ENCODE measurements at regions not wholly inside any gene's neighbourhood (a gene's known extent, or its start where the extent isn't known, plus 50 kb on each side); places are given as distances from the start of the nearest gene placed in this dataset.

GRCh38 chrX:4579999-4580398 is 866.5 kb upstream of the PRKX start:
- TF ChIP-seq CTCF (IDR thresholded peaks at IDR 0.05) = no peak
- no peak for TF ChIP-seq POLR2A (IDR thresholded peaks at IDR 0.05)
- Histone ChIP-seq H3K9me3 (no peaks in the 10 kb centered on the region), H3K27me3 (no peaks in the 10 kb centered on the region), H3K4me1 (no peaks in the 10 kb centered on the region), H3K4me3 (no peak overlapping the region), H3K27ac (no peak overlapping the region), H3K36me3 (no peaks in the 10 kb centered on the region)
- no peak for DNase-seq

- no peaks in the 10 kb centered on the region for H3K27me3 ChIP-seq
- H3K9me3 ChIP-seq = no peaks in the 10 kb centered on the region
- H3K27ac ChIP-seq = no peak overlapping the region
- no peak for TF ChIP-seq CTCF (IDR thresholded peaks at IDR 0.05)
- no peak for TF ChIP-seq POLR2A (IDR thresholded peaks at IDR 0.05)
- no peak for DNase-seq
- no peak overlapping the region for H3K4me3 ChIP-seq
- H3K4me1 ChIP-seq = no peaks in the 10 kb centered on the region
- no peaks in the 10 kb centered on the region for H3K36me3 ChIP-seq
Measured at GRCh38 chrX:4579480-4579879, 866.0 kb upstream of the PRKX start.

GRCh38 chrX:4572691-4573090 is 859.2 kb upstream of the PRKX start:
- Histone ChIP-seq H3K9me3 (no peaks in the 10 kb centered on the region), H3K4me1 (no peaks in the 10 kb centered on the region), H3K36me3 (no peaks in the 10 kb centered on the region), H3K27ac (no peak overlapping the region), H3K4me3 (no peak overlapping the region), H3K27me3 (no peaks in the 10 kb centered on the region)
- TF ChIP-seq CTCF (IDR thresholded peaks at IDR 0.05) (no peak), POLR2A (IDR thresholded peaks at IDR 0.05) (no peak)
- DNase-seq = no peak

- H3K4me1 ChIP-seq = no peaks in the 10 kb centered on the region
- no peak overlapping the region for H3K4me3 ChIP-seq
- no peaks in the 10 kb centered on the region for H3K27me3 ChIP-seq
- no peaks in the 10 kb centered on the region for H3K9me3 ChIP-seq
- H3K36me3 ChIP-seq = no peaks in the 10 kb centered on the region
- DNase-seq = no peak
- no peak overlapping the region for H3K27ac ChIP-seq
- no peak for TF ChIP-seq CTCF (IDR thresholded peaks at IDR 0.05)
- no peak for TF ChIP-seq POLR2A (IDR thresholded peaks at IDR 0.05)
Measured at GRCh38 chrX:4570151-4570550, 856.7 kb upstream of the PRKX start.

- TF ChIP-seq CTCF (IDR thresholded peaks at IDR 0.05) (no peak), POLR2A (IDR thresholded peaks at IDR 0.05) (no peak)
- no peak overlapping the region for H3K27ac ChIP-seq
- no peaks in the 10 kb centered on the region for H3K36me3 ChIP-seq
- DNase-seq = no peak
- H3K4me3 ChIP-seq = no peak overlapping the region
- no peaks in the 10 kb centered on the region for H3K9me3 ChIP-seq
- no peaks in the 10 kb centered on the region for H3K27me3 ChIP-seq
- H3K4me1 ChIP-seq = no peaks in the 10 kb centered on the region
Measured at GRCh38 chrX:4560192-4560591, 846.7 kb upstream of the PRKX start.

- no peak for DNase-seq
- no peaks in the 10 kb centered on the region for H3K27me3 ChIP-seq
- no peaks in the 10 kb centered on the region for H3K9me3 ChIP-seq
- H3K4me1 ChIP-seq = no peaks in the 10 kb centered on the region
- no peak overlapping the region for H3K4me3 ChIP-seq
- H3K36me3 ChIP-seq = no peaks in the 10 kb centered on the region
- H3K27ac ChIP-seq = no peak overlapping the region
- no peak for TF ChIP-seq CTCF (IDR thresholded peaks at IDR 0.05)
Measured at GRCh38 chrX:4550018-4550417, 836.6 kb upstream of the PRKX start.

Measured in Peyer's patch (tissue), 4 donors.